ENCODE measurements at regions not wholly inside any gene's neighbourhood (a gene's known extent, or its start where the extent isn't known, plus 50 kb on each side); places are given as distances from the start of the nearest gene placed in this dataset.

DNA sequence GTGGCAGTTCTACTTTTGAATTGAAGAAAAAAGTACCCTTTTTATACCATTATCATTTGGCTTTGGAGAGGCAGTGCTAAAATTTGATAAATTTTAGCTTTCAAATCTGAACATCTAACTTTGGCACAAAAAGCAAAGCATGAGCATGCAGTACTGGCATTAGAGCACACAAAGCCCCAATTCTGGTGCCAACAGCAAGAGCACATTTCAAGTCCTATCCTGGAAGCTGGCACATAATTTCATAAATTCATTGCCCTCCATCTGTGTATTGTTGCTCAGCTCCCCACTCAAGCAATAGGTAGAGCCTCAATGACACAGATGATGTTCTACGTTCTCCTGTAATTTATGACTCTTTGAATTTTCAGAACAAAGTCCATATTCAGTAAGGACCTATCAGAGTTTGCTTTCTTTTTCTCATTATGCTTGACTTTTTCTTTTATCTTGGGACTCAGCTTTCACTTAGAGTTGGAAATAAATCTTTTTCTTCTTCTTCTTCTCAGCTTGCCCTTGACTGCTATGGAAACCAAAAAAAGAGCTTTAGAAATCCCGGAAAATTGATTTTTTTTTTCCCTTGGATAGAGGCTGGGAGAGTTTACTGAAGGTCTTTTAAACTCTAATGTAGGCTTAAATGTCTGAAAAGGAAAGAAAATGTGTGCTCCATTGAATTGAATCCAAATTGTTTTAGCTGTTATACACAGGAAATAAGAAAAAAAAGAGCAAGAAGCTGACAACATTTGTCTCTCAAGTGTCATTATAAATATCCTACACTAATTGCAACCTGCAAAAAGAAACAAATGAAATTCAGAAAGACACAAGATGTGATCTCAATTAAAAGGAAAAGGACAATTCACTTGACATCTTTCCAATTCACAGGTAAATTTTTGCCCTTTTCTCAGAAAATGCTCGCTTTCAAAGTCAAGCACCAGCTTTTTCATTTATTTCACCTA lies 380.8 kb upstream of the CDH18 start:
- TF ChIP-seq EZH2 (IDR thresholded peaks at IDR 0.05; ENCODE audit: insufficient read depth, poor library complexity, severe bottlenecking), result no peak
- TF ChIP-seq EZH2phosphoT487 (IDR thresholded peaks at IDR 0.05; ENCODE audit: insufficient read depth, low read depth), result no peak

Measured in GM23248 (cell line).